ENCODE measurements at regions not wholly inside any gene's neighbourhood (a gene's known extent, or its start where the extent isn't known, plus 50 kb on each side); places are given as distances from the start of the nearest gene placed in this dataset.

GRCh38 chr7:104059103-104059502 is 69.6 kb upstream of the RELN start:
- Histone ChIP-seq H3K4me1 (ENCODE audit: low read depth) (no peaks in the 10 kb centered on the region), H3K27ac (no peak overlapping the region), H3K9me3 (ENCODE audit: low read depth) (no peaks in the 10 kb centered on the region), H3K27me3 (no peaks in the 10 kb centered on the region), H3K36me3 (no peaks in the 10 kb centered on the region), H3K4me3 (no peak overlapping the region)
- no peak for DNase-seq (ENCODE audit: low read depth in 1 of 2, low spot score in 1 of 2)
- TF ChIP-seq, protein P1, sequence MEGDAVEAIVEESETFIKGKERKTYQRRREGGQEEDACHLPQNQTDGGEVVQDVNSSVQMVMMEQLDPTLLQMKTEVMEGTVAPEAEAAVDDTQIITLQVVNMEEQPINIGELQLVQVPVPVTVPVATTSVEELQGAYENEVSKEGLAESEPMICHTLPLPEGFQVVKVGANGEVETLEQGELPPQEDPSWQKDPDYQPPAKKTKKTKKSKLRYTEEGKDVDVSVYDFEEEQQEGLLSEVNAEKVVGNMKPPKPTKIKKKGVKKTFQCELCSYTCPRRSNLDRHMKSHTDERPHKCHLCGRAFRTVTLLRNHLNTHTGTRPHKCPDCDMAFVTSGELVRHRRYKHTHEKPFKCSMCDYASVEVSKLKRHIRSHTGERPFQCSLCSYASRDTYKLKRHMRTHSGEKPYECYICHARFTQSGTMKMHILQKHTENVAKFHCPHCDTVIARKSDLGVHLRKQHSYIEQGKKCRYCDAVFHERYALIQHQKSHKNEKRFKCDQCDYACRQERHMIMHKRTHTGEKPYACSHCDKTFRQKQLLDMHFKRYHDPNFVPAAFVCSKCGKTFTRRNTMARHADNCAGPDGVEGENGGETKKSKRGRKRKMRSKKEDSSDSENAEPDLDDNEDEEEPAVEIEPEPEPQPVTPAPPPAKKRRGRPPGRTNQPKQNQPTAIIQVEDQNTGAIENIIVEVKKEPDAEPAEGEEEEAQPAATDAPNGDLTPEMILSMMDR (IDR thresholded peaks at IDR 0.05; ENCODE audit: low read depth, low read length), result no peak

- H3K9me3 ChIP-seq (ENCODE audit: low read depth), result no peaks in the 10 kb centered on the region
- no peaks in the 10 kb centered on the region for H3K4me1 ChIP-seq (ENCODE audit: low read depth)
- no peak overlapping the region for H3K27ac ChIP-seq
- no peak for DNase-seq (ENCODE audit: low read depth in 1 of 2, low spot score in 1 of 2)
- no peak overlapping the region for H3K4me3 ChIP-seq
- no peaks in the 10 kb centered on the region for H3K27me3 ChIP-seq
- TF ChIP-seq, protein P1 (IDR thresholded peaks at IDR 0.05; ENCODE audit: low read depth, low read length), result no peak
- no peaks in the 10 kb centered on the region for H3K36me3 ChIP-seq
Measured at GRCh38 chr7:104054362-104054761, 64.9 kb upstream of the RELN start.

DNA sequence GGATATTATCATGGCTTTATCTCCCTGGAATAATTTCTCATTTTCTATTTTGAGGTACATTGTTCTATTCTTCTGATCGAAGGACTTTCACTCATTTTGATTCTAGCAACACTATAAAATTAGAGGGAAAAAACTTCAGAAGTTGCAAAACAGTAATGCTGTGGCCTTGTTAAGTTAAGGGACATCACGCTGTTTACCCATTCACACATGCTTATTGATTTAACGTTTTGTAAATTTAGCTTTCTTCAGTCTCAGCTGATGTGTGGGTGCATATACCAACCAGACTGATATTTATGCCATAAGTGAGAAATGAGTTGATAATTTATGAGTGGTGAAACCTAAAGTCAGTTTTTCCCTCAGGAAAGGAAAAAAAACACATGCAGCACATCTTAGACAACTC is 63.5 kb upstream of the RELN start:
- Histone ChIP-seq H3K36me3 (no peaks in the 10 kb centered on the region), H3K27me3 (no peaks in the 10 kb centered on the region), H3K27ac (no peak overlapping the region), H3K4me3 (no peak overlapping the region), H3K9me3 (ENCODE audit: low read depth) (no peaks in the 10 kb centered on the region), H3K4me1 (ENCODE audit: low read depth) (no peaks in the 10 kb centered on the region)
- no peak for DNase-seq (ENCODE audit: low read depth in 1 of 2, low spot score in 1 of 2)
- TF ChIP-seq, protein P1 (IDR thresholded peaks at IDR 0.05; ENCODE audit: low read depth, low read length), result no peak

DNA sequence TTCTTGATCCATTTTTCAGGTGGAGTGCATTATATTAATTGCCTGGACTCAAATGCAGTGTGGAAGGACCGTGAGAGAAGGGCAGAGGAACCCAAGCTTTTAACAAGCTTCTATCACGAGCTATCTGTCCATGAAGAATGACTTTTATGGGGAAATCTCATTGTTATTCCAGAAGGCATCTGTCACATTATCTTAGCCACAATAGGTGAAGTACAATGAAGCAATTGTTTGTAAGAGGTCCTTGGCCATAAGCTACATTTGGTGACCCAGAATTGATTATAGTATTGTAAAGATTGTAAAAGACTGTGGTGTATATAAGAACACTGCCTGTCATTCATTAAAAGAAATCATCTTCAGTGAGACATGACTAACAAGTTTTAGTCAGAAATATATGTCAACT is 58.6 kb upstream of the RELN start:
- DNase-seq (ENCODE audit: low read depth in 1 of 2, low spot score in 1 of 2), result no peak
- Histone ChIP-seq H3K4me3 (no peak overlapping the region), H3K27me3 (no peaks in the 10 kb centered on the region), H3K27ac (no peak overlapping the region), H3K4me1 (ENCODE audit: low read depth) (no peaks in the 10 kb centered on the region), H3K9me3 (ENCODE audit: low read depth) (no peaks in the 10 kb centered on the region), H3K36me3 (no peaks in the 10 kb centered on the region)
- TF ChIP-seq, protein P1 (IDR thresholded peaks at IDR 0.05; ENCODE audit: low read depth, low read length), result no peak

- H3K27me3 ChIP-seq, result no peaks in the 10 kb centered on the region
- H3K4me1 ChIP-seq (ENCODE audit: low read depth), result no peaks in the 10 kb centered on the region
- H3K4me3 ChIP-seq, result no peak overlapping the region
- no peaks in the 10 kb centered on the region for H3K9me3 ChIP-seq (ENCODE audit: low read depth)
- no peak overlapping the region for H3K27ac ChIP-seq
- no peaks in the 10 kb centered on the region for H3K36me3 ChIP-seq
- TF ChIP-seq, protein P1 (IDR thresholded peaks at IDR 0.05; ENCODE audit: low read depth, low read length), result no peak
- DNase-seq (ENCODE audit: low read depth in 1 of 2, low spot score in 1 of 2), result peak; percentile 2 to 49
Measured at GRCh38 chr7:104045183-104045582, 55.7 kb upstream of the RELN start.

DNA sequence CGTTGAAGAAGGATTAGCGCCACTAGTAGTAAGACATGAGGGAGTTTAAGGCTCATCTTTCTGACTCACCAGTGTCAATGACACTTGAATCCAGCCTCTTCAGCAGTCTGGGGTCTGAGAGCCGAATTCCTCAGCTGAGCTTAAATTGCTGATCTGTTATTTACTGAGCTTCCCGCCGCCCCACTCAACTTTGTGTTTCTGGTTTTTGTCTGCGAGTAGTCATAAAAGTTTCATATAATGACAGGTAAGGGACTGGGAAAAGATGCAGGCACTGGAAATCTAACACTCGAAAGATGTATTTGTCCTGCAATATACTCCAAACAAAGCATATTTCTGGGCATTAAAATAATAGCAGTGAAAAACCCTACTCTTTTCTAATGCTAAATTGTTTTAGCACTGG is 51.2 kb upstream of the RELN start:
- H3K9me3 ChIP-seq (ENCODE audit: low read depth), result no peaks in the 10 kb centered on the region
- H3K27ac ChIP-seq, result no peak overlapping the region
- TF ChIP-seq, protein P1 (IDR thresholded peaks at IDR 0.05; ENCODE audit: low read depth, low read length), result no peak
- no peaks in the 10 kb centered on the region for H3K27me3 ChIP-seq
- H3K36me3 ChIP-seq, result no peaks in the 10 kb centered on the region
- no peaks in the 10 kb centered on the region for H3K4me1 ChIP-seq (ENCODE audit: low read depth)
- no peak overlapping the region for H3K4me3 ChIP-seq
- no peak for DNase-seq (ENCODE audit: low read depth in 1 of 2, low spot score in 1 of 2)

Data from cardiac muscle cell (in vitro differentiated cells and primary cell).